WTC11 (cell line): ENCODE measurements at regions not wholly inside any gene's neighbourhood (a gene's known extent, or its start where the extent isn't known, plus 50 kb on each side); places are given as distances from the start of the nearest gene placed in this dataset.

Experiments used
- ATAC-seq: fragments of 200-7000 bp; cut with Tn5 transposase; 2 replicates; pipeline ENCODE4 v1.10.0; 2021; ENCODE audit warnings: mild to moderate bottlenecking, moderate library complexity
- CTCF ChIA-PET: fragments of 300-600 bp; sonication (Branson Sonifier 250); formaldehyde crosslinking; loops from one replicate; lab custom pipeline; 2021; ENCODE audit warnings: antibody characterized with exemption; lab: Charles Lee
- POLR2A ChIA-PET: fragments of 350-600 bp; sonication (Branson Sonifier 250); formaldehyde crosslinking; loops from one replicate; lab custom pipeline; 2021; ENCODE audit warnings: antibody characterized with exemption; lab: Charles Lee
- DNase-seq: peaks from one replicate; pipeline ENCODE4 v3.0.0; 2021; ENCODE audit warnings: low spot score
- H3K27ac Mint-ChIP-seq: 2 replicates; pipeline ENCODE4 v1.8.0; 2021; ENCODE audit warnings: mixed read lengths
- H3K27me3 Mint-ChIP-seq: 2 replicates; pipeline ENCODE4 v1.8.0; 2021; ENCODE audit warnings: low read depth, mild to moderate bottlenecking, moderate library complexity, mixed read lengths
- H3K36me3 Mint-ChIP-seq: 2 replicates; pipeline ENCODE4 v1.8.0; 2021; ENCODE audit warnings: mixed read lengths
- H3K4me1 Mint-ChIP-seq: 2 replicates; pipeline ENCODE4 v1.8.0; 2022; ENCODE audit warnings: mixed read lengths
- H3K4me3 Mint-ChIP-seq: 2 replicates; pipeline ENCODE4 v1.8.0; 2021; ENCODE audit warnings: mild to moderate bottlenecking, moderate library complexity, mixed read lengths
- H3K9me3 Mint-ChIP-seq: 2 replicates; pipeline ENCODE4 v1.8.0; 2021; ENCODE audit warnings: mixed read lengths
- CBFB ChIP-seq: sonication (generic); formaldehyde crosslinking; IDR thresholded peaks from 2 replicates; pipeline ENCODE4 v1.8.1; 2022; ENCODE audit warnings: mild to moderate bottlenecking, low read depth, missing genetic modification reagents
- CREB1 ChIP-seq: sonication (generic); formaldehyde crosslinking; IDR thresholded peaks from 2 replicates; pipeline ENCODE4 v1.8.0; 2023; ENCODE audit warnings: mild to moderate bottlenecking, missing genetic modification reagents
- E2F1 ChIP-seq: sonication (generic); formaldehyde crosslinking; IDR thresholded peaks from 2 replicates; pipeline ENCODE4 v1.8.0; 2022; ENCODE audit warnings: mild to moderate bottlenecking, missing genetic modification reagents
- E2F5 ChIP-seq: sonication (generic); formaldehyde crosslinking; IDR thresholded peaks from 2 replicates; pipeline ENCODE4 v1.8.1; 2022; ENCODE audit warnings: mild to moderate bottlenecking, moderate library complexity, missing genetic modification reagents
- FOXK1 ChIP-seq: sonication (generic); formaldehyde crosslinking; IDR thresholded peaks from 2 replicates; pipeline ENCODE4 v1.8.0; 2022; ENCODE audit warnings: mild to moderate bottlenecking, moderate library complexity, missing genetic modification reagents
- FOXP1 ChIP-seq: sonication (generic); formaldehyde crosslinking; IDR thresholded peaks from 2 replicates; pipeline ENCODE4 v1.8.0; 2022; ENCODE audit warnings: missing genetic modification reagents, mild to moderate bottlenecking, moderate library complexity, borderline replicate concordance
- IRF1 ChIP-seq: sonication (generic); formaldehyde crosslinking; IDR thresholded peaks from 2 replicates; pipeline ENCODE4 v1.8.0; 2023; ENCODE audit warnings: missing genetic modification reagents
- NFYB ChIP-seq: sonication (generic); formaldehyde crosslinking; conservative IDR thresholded peaks from 2 replicates; pipeline ENCODE4 v1.8.0; 2022; ENCODE audit warnings: low read depth, missing genetic modification reagents
- NR1H2 ChIP-seq: sonication (generic); formaldehyde crosslinking; IDR thresholded peaks from 2 replicates; pipeline ENCODE4 v1.9.0; 2021; ENCODE audit warnings: mild to moderate bottlenecking, moderate library complexity, missing genetic modification reagents
- OVOL2 ChIP-seq: fragments of 250-450 bp; sonication (Bioruptor Pico); IDR thresholded peaks from 2 replicates; pipeline ENCODE4 v1.9.0; 2021; ENCODE audit warnings: mild to moderate bottlenecking, borderline replicate concordance
- PREB ChIP-seq: sonication (generic); formaldehyde crosslinking; IDR thresholded peaks from 2 replicates; pipeline ENCODE4 v1.8.1; 2022; ENCODE audit warnings: mild to moderate bottlenecking, missing genetic modification reagents, moderate library complexity, borderline replicate concordance
- RELA ChIP-seq: sonication (generic); formaldehyde crosslinking; IDR thresholded peaks from 2 replicates; pipeline ENCODE4 v1.8.1; 2022; ENCODE audit warnings: missing genetic modification reagents, mild to moderate bottlenecking, borderline replicate concordance
- ZNF281 ChIP-seq: sonication (generic); formaldehyde crosslinking; IDR thresholded peaks from 2 replicates; pipeline ENCODE4 v1.8.0; 2023; ENCODE audit warnings: mild to moderate bottlenecking, missing genetic modification reagents
- ZNF396 ChIP-seq: fragments of 250-450 bp; sonication (Bioruptor Pico); IDR thresholded peaks from 2 replicates; pipeline ENCODE4 v1.8.0; 2021; ENCODE audit warnings: mild to moderate bottlenecking, moderate library complexity, borderline replicate concordance
- ZSCAN18 ChIP-seq: fragments of 250-450 bp; sonication (Bioruptor Pico); IDR thresholded peaks from 2 replicates; pipeline ENCODE4 v2.1.2; 2022; ENCODE audit warnings: mild to moderate bottlenecking, moderate library complexity

- H3K4me3 Mint-ChIP-seq: no peak overlapping the region
- POLR2A ChIA-PET: no interaction called here
- H3K27me3 Mint-ChIP-seq: no peaks in the 10 kb centered on the region
- peaks cover 5% of the 10 kb centered on the region for H3K9me3 Mint-ChIP-seq
- no peaks in the 10 kb centered on the region; the same call in none of the 2 replicates for H3K36me3 Mint-ChIP-seq
- ATAC-seq: no peak
- no peak for DNase-seq
- CTCF ChIA-PET: no interaction called here
- H3K4me1 Mint-ChIP-seq: peaks cover 8% of the 10 kb centered on the region
- TF ChIP-seq RELA (CRISPR knock-in tag) (no peak), OVOL2 (no peak), ZNF396 (CRISPR knock-in tag) (no peak), CBFB (CRISPR knock-in tag) (no peak), ZSCAN18 (CRISPR knock-in tag) (no peak), E2F5 (CRISPR knock-in tag) (no peak), E2F1 (CRISPR knock-in tag) (no peak), PREB (CRISPR knock-in tag) (no peak), NFYB (CRISPR knock-in tag) (no peak), FOXP1 (CRISPR knock-in tag) (no peak)
- H3K27ac Mint-ChIP-seq: no peak overlapping the region
Measured at GRCh38 chr18:41444943-41445342, 510.1 kb upstream of the PIK3C3 start.

- H3K4me1 Mint-ChIP-seq: no peaks in the 10 kb centered on the region
- TF ChIP-seq FOXP1 (CRISPR knock-in tag) (no peak), CREB1 (CRISPR knock-in tag) (no peak), FOXK1 (CRISPR knock-in tag) (no peak), ZNF281 (CRISPR knock-in tag) (no peak), IRF1 (CRISPR knock-in tag) (no peak), NR1H2 (CRISPR knock-in tag) (no peak)
- POLR2A ChIA-PET: no interaction called here
- peaks cover 19% of the 10 kb centered on the region for H3K9me3 Mint-ChIP-seq
- DNase-seq (no peak), ATAC-seq (no peak)
- no peaks in the 10 kb centered on the region; the same call in 1 of the 2 replicates for H3K36me3 Mint-ChIP-seq
- no peak overlapping the region for H3K27ac Mint-ChIP-seq
- CTCF ChIA-PET: no interaction called here
- H3K4me3 Mint-ChIP-seq: no peak overlapping the region
- no peaks in the 10 kb centered on the region for H3K27me3 Mint-ChIP-seq
Measured at GRCh38 chr18:41436772-41437171, 518.3 kb upstream of the PIK3C3 start.
